Parathyroid adenoma (tissue), 2 donors: ENCODE measurements at regions not wholly inside any gene's neighbourhood (a gene's known extent, or its start where the extent isn't known, plus 50 kb on each side); places are given as distances from the start of the nearest gene placed in this dataset.

ENCODE experiments used
- H2AFZ ChIP-seq: fragments of 300-600 bp; sonication (generic); one replicate; pipeline ENCODE4 v1.7.0; 2017; ENCODE audit warnings: antibody characterized with exemption, mild to moderate bottlenecking
- H3K27ac ChIP-seq: fragments of 300-600 bp; sonication (generic); one replicate; pipeline ENCODE4 v1.7.0; 2017
- H3K27me3 ChIP-seq: fragments of 300-600 bp; sonication (generic); one replicate; pipeline ENCODE4 v1.7.0; 2017; ENCODE audit warnings: low read length; ENCODE audit not compliant: control insufficient read depth, insufficient read depth
- H3K36me3 ChIP-seq: fragments of 300-600 bp; sonication (generic); one replicate; pipeline ENCODE4 v1.7.0; 2017; ENCODE audit warnings: low read length; ENCODE audit not compliant: control insufficient read depth, insufficient read depth
- H3K4me1 ChIP-seq: fragments of 300-600 bp; sonication (generic); one replicate; pipeline ENCODE4 v1.7.0; 2017; ENCODE audit warnings: control low read depth
- H3K4me2 ChIP-seq: fragments of 300-600 bp; sonication (generic); one replicate; pipeline ENCODE4 v1.7.0; 2017; ENCODE audit warnings: low read length
- H3K4me3 ChIP-seq: fragments of 300-600 bp; sonication (generic); one replicate; pipeline ENCODE4 v1.7.0; 2017; ENCODE audit warnings: low read depth, low read length
- H3K79me2 ChIP-seq: fragments of 300-600 bp; sonication (generic); one replicate; pipeline ENCODE4 v1.7.0; 2017; ENCODE audit warnings: control low read depth
- H3K9ac ChIP-seq: fragments of 300-600 bp; sonication (generic); one replicate; pipeline ENCODE4 v1.7.0; 2017; ENCODE audit warnings: mild to moderate bottlenecking
- H3K9me3 ChIP-seq: fragments of 300-600 bp; sonication (generic); one replicate; pipeline ENCODE4 v1.7.0; 2017; ENCODE audit warnings: low read length; ENCODE audit not compliant: control insufficient read depth
- CTCF ChIP-seq: fragments of 300-600 bp; sonication (generic); IDR thresholded peaks from one replicate; pipeline ENCODE4 v1.7.0; 2017; ENCODE audit warnings: antibody characterized with exemption, mild to moderate bottlenecking
- donor health status: primary hyperparathyroidism.

- no peaks in the 10 kb centered on the region for H3K9me3 ChIP-seq
- H3K79me2 ChIP-seq = no peaks in the 10 kb centered on the region
- peaks cover 2% of the 10 kb centered on the region for H3K4me1 ChIP-seq
- no peaks in the 10 kb centered on the region for H3K27me3 ChIP-seq
- H3K27ac ChIP-seq = no peak overlapping the region
- H3K9ac ChIP-seq = no peak overlapping the region
- H3K4me3 ChIP-seq = no peak overlapping the region
- no peaks in the 10 kb centered on the region for H3K36me3 ChIP-seq
- no peak overlapping the region for H2AFZ ChIP-seq
- TF ChIP-seq CTCF = no peak
- no peak overlapping the region for H3K4me2 ChIP-seq
These were observed 128.6 kb downstream of the IRF8 start for GRCh38 chr16:86027373-86028126.

- Histone ChIP-seq H3K27ac (no peak overlapping the region), H3K27me3 (no peaks in the 10 kb centered on the region), H3K36me3 (no peaks in the 10 kb centered on the region), H3K9me3 (no peaks in the 10 kb centered on the region), H3K4me3 (no peak overlapping the region), H3K9ac (no peak overlapping the region), H3K4me1 (no peaks in the 10 kb centered on the region), H2AFZ (no peak overlapping the region), H3K4me2 (no peak overlapping the region), H3K79me2 (no peaks in the 10 kb centered on the region)
- no peak for TF ChIP-seq CTCF
These were observed 130.3 kb downstream of the IRF8 start for GRCh38 chr16:86029131-86029741.

DNA sequence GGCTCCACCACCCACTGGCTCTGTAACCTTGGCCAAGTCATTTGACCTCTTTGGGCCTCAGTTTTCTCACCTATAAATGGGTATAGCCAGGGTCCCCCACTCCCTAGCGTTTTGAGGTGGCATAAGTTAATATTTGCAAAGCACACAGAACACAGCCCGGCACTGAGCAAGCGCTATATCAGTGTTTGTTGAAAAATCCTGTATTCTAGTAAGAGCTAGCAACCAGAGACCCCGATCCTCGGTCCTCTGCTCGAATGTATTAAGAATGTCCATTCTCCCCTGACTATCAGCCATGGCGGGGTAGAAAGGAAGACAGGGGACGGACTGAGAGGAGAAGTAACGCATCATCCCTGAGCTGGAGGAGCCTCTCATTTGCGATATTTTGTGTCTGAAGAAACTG, 131.2 kb downstream of the IRF8 start:
- Histone ChIP-seq H3K9me3 (no peaks in the 10 kb centered on the region), H2AFZ (no peak overlapping the region), H3K4me1 (no peaks in the 10 kb centered on the region), H3K4me3 (no peak overlapping the region), H3K79me2 (no peaks in the 10 kb centered on the region), H3K27me3 (no peaks in the 10 kb centered on the region), H3K9ac (no peak overlapping the region), H3K27ac (no peak overlapping the region), H3K4me2 (no peak overlapping the region), H3K36me3 (no peaks in the 10 kb centered on the region)
- TF ChIP-seq CTCF = no peak

DNA sequence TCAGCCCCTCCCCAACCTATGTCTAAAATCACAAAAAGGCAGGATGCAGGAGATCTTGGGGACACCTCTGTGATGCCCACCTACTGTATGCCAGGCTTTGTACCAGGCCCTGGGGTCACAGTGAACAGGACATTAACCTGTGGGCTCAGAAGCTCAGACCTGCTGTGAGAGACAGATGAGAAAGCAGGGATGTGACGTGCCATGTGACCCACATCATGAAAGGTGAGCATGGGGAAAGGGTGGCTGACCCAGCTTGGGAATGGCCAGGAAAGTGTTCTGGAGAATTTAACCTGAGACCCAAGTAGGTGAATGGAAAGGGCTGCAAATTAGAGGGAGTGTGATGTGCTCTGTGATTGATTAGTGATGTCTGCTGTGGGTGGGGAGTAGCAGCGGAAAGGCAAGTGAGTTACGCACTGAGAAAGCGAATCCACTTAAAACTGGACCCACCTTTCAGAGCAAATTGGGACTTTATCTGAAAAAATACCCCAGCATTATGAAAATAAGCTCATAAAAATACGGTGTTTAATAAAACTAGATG, 132.2 kb downstream of the IRF8 start:
- Histone ChIP-seq H3K36me3 (no peaks in the 10 kb centered on the region), H3K27ac (no peak overlapping the region), H3K9ac (no peak overlapping the region), H3K4me3 (no peak overlapping the region), H3K79me2 (no peaks in the 10 kb centered on the region), H3K27me3 (no peaks in the 10 kb centered on the region), H3K9me3 (no peaks in the 10 kb centered on the region), H2AFZ (no peak overlapping the region), H3K4me2 (no peak overlapping the region), H3K4me1 (no peaks in the 10 kb centered on the region)
- TF ChIP-seq CTCF = no peak
